GM18502 (cell line): ENCODE measurements at regions not wholly inside any gene's neighbourhood (a gene's known extent, or its start where the extent isn't known, plus 50 kb on each side); places are given as distances from the start of the nearest gene placed in this dataset.

Experiments
- ATAC-seq: cut with Tn5 transposase; IDR thresholded peaks from one replicate; pipeline ENCODE4 v1.9.1; 2021; ENCODE audit warnings: mild to moderate bottlenecking; ENCODE audit not compliant: unreplicated experiment, poor library complexity

DNA sequence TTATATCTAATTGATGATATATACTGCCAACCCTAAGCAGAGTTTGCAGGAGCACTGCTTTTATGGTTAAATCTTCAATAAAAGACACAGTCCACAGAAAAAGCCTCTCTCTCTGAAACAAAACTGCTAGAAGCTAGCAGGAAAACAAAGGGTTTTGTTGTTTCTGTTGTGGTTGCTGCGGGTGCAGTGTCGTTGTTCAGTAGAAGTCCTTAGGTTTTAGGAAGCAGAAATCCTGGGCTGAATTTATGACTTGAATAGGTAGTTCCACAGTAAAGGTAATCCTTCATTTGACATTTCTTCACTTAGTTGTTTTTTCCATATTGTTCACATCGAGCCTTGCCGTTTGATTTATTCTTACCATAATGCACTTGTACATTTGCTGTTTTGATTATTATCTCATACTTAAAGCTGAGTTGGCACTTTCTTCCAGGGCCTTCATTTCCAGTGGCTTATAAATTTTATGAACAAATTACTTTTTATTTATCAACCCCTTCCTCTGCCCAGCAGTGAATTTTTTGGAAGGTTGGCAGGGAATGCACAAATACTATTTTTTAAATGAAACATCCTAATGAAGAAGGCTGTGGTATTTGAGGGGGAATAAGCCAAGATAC is 209.6 kb upstream of the SLC30A5 start:
- no peak for ATAC-seq

DNA sequence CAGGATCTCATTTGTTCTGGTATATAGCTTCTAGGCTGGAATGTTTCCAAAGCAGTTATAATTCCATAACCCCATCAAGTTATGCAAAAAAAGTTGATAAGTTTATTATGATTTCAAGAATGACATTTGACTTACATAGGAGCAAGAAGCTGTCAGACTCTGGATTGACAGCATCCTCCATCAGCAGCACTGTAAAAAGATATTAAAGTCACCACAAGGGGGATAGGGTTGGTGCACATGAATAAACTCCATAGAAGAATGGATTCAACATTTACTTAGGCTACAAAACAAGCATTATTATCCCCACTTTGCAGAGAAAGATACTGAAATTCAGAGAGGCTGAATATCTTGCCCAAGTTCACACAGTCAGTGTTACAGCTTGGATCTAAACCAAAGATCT is 208.9 kb upstream of the SLC30A5 start:
- no peak for ATAC-seq

DNA sequence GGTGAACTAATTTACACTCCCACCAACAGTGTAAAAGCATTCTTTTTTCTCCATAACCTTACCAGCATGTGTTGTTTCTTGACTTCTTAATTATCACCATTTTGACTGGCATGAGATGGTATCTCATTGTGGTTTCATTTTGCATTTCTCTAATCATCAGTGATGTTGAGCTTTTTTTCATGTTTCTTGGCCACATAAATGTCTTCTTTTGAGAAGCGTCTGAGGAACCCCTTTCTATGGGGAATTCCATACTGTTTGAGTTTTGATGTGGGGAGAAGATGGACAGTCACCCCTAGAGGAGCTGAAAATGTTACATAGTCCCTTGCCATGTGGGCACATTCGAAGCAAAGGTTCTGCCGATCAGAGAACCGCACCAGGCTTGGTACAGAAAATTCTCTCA is 207.0 kb upstream of the SLC30A5 start:
- no peak for ATAC-seq

DNA sequence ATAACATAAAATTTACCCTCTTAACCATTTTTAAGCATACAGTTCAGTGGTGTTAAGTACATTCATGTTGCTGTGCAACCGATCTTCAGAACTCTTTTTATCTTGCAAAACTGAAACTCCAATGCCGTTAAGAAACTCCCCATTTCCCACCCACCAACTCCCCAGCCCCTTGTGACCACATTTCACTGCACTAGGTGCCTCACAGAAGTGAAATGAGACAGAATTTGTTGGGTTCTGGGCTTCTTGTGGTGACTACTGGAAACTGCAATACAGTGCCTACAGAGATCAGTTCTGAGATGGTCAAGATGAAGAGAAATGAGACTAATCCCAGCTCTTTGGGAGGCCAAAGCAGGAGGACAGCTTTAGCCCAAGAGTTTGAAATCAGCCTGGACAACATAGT is 202.1 kb upstream of the SLC30A5 start:
- ATAC-seq: peak; percentile 61

DNA sequence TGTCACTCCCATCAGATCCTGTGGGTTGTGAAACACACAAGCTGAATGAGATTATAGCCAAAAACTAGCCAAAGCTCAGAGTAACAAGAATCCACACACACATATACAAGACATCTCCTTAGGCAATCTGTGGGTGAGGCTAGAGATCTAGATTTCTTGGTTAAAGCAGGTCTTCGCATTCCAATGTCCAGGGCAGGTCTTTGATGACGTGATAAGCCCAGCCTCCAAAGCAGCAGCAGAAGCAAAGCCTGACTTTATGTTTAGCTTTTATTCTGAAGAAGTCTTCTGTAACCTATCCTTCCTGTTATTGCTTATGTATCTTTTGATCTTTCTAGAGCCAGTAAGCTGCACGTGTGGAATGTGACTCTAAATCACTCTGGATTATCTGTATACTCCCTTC is 199.1 kb upstream of the SLC30A5 start:
- ATAC-seq: no peak

DNA sequence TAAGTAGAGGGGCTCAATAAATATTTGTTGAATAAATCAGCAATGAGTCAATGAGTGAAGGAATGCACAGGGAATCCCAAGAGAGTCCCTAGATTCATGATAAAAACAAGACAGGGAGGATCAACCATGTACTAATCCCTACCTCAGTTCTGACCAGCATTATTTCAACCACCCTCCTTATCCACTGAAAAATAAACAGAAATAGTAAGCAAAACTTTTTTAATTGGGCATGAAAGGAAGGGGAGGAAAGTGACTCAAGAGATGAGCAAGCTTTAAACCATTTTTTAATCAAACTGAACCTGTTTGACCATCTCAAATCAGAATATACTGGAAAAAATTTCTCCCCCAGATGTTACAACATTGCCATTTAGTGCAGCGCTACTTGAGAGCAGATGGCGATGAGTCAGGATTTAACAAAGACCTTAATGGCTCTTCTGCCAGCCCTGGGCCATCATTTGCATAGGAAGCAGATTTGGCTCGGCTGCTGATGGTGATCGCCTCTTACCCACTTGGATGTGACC is 194.8 kb upstream of the SLC30A5 start:
- no peak for ATAC-seq

DNA sequence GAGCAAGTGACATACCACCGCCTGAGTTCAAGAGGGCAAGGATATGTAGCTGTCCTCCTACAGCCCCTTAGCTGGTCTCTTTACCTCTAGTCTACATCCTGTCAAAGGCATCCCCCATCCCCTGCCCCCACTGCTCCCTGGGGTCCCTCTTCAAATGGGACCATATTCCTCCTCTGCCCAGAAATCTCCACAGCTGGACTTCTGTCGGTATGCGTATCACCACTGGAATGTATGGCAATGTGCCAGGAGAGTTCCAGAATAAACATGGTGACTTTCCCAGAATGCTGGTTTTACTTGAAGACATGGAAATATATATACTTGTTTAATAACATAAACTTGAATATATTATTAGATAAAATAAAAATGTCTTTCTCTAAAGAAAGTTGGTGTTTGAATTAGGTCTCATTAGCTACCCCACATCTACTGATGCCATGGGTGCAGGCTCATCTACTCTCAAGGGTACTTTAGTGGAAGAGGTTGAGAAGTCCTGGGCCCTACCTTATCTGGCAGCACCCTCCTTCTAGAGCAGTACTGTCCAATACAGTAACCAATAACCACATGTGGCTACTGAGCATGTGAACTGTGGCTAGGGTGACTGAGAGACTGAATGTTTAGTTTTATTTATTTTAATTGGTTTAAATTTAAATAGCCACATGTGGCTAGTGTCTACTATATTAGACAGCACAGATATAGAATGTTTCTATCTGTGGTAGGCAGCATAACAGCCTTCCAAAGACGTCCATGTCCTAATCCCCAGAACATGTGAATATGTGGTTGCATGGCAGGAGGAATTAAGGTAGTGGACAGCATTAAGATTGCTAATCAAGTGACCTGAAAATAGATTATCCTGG is 181.7 kb upstream of the SLC30A5 start:
- no peak for ATAC-seq

DNA sequence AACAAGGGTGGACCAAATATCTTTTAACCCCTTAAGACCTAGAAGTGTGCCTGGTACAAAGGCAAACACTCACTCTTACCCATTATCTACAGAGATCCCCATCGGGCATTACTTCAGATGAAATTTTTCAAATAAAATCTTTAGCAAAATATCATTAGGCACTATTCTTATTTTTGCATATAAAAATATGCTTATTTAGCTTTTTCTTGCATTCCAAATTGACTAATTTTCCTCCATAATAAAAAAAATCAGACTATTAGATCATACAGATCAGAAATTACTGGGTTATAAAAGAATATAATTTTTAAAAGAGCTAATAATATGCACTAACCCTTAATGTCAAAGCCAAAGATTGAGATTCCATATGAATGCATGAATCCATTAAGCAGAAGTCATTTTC is 178.7 kb upstream of the SLC30A5 start:
- ATAC-seq: no peak

DNA sequence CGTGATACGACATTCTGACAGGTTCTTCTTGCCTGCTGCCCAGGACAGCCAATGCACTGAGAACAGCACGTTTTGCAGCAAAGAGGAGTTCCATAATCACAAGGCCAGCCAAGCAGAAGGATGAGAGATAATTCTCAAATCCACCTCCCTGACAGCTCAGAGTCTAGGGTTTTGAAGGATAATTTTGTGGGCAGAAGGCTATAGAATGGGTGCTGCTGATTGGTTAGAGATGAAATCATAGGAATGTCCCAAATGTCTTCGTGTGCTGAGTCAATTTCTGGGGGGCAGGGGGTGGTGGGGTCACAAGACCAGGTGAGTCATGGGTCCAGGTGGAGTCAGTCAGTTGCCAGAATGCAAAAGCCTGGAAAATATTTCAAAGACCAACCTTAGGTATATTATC is 175.5 kb upstream of the SLC30A5 start:
- ATAC-seq: no peak

DNA sequence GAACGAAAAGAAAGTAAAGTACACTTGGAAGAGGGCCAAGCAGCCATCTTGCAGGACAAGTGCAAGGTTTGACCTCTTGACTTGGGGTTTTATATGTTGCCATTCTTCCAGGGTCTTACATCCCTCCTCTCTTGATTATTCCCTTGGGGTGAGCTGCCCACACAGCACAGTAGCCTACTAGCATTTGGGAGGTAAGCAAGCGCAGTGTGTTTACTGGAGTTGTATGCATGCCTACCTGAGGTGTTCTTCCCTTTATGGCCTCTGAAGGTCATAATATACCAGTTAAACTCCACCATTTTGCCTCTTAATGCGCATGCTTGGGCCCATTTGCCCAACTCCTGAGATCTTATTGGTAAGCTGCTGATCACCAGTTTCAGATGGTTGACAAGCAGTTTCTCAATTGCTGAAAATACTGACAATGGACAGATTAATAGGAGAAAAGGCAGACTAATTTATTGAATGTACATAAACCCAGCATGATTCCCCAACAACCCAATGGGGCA is 173.8 kb upstream of the SLC30A5 start:
- no peak for ATAC-seq

DNA sequence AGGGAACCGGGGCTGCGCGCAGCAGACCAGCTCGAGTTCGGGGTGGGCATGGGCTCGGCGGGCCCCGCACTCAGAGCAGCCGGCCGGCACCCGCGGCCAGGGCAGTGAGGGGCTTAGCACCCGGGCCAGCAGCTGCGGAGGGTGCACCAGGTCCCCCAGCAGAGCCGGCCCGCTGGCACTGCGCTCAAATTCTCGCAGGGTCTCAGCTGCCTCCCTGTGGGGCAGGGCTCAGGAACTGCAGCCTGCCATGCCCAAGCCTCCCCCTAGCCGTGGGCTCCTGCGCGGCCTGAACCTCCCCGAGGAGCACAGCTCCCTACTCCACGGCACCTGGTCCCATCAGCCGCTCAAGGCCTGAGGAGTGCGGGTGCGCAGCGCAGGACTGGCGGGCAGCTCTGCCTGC is 172.9 kb upstream of the SLC30A5 start:
- no peak for ATAC-seq

DNA sequence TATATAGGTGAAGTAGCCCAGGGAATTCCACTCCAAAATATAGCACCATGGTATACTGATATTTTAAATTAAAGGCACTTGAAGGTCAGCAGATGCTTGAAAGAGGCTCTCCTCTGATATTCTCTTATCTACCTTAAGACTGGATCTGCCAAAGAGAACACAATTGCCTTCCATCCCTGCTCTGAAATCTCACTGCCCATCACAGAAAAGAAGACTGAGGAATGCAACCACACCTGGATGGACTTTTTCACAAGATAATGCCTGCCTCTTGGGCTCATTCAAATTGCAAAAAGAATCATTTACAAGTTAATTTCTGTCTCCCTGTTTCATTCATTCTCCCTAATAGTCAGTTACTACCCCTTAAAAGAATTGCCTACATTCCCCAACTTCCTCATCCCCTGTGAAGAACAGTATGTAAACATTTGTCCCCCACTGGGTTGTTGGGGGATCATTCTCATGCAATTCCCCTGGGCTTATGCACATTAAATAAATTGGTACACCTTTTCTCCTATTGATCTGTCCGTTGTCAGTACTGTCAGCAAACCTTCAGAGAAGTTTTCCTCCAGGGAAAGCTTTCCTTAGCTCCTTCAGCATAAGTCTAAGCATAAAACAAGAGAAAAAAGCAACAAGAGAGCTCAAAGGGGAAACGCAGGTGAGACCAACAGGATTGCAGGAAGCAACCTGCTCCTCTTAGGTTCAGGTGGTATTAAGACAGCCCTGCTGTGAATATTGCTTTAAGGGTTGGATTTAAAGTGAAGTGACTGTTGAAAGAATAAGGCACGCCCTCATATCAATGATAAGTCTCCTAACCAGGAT is 171.4 kb upstream of the SLC30A5 start:
- ATAC-seq: no peak

DNA sequence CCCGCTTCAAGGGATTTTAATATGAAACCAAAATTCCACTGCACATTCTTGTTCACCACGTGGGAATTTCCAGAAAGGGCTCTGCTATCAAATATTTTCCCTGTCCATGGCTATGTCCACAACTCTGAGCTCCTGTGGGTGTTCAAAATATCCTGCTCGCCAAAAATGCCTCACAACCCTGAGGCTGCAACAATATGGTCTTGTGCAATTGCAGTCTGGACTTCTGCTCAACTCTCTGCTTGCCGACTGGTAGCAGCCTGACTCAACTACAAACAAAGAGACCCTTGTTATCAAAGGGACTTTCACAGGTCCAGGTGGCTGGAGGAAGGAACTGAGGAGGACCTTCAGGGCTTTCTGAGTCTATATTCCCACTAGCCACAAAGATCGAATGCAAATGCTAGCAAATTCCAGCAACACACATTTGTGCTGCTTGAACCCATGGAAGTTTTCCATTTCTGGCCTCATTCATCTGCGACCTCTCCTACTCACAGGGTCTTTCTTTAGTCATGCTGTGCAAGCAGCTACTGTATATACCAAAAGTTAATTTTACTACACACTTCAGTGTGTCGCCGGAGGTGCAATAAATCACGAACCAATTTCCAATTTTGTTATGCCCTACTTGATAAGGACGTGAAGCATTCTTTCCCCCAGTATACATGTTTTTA is 169.2 kb upstream of the SLC30A5 start:
- ATAC-seq: no peak

DNA sequence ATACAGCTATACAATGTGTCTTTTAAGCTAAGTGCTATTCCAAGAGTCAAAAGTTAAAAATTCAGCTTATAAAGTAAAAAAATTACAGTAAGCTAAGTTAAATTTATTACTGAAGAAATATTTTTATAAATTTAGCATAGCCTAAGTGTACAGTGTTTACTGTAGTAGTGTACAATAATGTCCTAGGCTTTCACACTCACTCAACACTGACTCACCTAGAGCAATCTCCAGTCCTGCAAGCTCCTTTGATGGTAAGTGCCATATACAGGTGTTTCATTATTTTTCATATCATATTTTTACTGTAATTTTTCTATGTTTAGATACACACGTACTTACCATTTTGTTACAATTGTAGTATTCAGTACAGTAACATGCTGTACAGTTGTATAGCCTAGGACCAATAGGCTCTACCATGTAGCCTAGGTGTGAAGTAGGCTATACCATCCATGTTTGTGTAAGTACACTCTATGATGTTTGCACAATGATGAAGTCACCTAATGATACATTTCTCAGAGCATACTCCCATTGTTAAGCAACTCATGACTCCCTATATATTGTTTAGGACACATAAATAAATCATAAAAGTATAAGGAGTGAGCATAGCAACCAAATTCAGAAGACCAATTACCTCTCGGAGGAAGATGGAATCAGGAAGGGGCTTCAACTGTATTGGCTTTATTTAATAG is 165.1 kb upstream of the SLC30A5 start:
- ATAC-seq: no peak

DNA sequence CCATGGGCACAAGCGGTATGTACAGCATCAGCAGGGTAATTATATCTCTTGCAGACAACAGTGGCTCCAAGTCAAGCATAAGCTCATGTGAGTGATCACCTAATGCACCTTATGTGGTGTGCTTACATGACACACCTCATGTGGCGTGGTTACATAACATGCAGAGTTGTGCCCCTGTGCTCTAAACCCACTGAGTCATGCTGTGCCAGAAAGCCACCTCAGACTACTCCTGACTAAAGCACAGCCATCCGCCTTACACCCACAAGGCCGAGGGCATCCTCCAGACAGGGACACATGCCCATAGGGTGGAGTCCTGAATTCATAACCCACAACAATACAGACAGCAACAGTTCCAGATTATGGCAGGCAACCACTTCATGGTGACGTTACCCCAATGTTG is 163.7 kb upstream of the SLC30A5 start:
- ATAC-seq: no peak

DNA sequence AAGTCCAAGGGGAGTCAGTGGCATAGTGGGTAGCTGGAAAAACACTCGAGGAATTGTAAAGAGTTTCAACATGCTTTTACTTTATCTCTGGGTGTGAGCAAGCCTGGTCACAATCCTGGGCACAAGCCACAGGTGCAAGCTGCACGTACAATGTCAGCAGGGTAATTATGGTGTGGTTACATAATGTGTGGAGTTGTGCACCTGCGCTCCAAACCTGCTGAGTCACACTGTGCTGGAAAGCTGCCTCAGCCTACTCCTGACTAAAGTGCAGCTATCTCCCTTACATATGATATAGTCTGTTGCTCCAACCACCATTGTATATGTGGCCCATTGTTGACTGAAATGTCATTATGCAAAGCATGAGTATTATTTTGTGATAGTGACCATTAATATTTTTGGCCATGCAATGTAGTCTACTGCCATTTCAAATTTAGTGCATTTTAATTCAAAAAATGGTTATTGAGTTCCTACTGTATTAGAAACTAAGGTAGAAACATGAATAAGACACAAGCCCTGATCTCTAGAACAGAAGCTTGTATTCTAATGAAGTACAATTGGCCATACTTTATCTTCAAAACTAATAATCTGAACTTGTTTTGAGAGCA is 160.9 kb upstream of the SLC30A5 start:
- no peak for ATAC-seq

DNA sequence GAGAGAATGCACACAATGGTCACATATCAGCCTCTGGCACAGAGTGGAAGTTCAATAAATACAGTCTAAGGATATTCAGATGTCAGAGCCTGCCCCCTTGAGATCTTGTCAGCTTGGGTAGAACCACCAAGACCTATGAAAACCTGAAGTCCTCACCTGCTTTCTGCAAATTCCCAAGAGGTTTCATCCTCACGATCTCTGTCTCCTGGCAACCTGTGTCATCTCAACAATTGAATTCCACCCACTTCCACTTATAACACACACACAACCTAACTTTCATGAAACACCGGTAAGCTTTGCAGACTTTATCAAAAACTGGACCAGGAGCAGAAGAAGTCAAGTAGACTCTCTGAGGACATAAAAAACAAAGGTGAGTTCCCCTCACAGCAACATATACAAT is 151.6 kb upstream of the SLC30A5 start:
- ATAC-seq: no peak

DNA sequence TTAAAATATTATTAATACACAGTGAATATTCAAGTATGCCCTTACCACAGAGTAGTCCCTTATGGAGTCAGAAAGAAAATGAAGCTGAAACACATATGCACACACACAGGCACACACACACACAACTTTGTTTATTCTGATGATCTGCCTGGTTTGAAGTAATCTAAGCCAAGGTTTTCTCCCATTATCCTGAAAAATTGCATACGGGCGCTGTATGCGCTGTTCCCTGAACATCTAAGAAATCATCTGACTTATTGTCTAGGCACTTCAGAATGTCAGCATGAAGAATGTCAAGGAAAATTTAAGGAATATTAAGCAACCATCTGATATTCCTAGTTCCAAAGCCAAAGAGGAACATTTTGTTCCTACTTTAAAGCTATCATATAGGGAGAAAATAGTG is 147.1 kb upstream of the SLC30A5 start:
- ATAC-seq: no peak

DNA sequence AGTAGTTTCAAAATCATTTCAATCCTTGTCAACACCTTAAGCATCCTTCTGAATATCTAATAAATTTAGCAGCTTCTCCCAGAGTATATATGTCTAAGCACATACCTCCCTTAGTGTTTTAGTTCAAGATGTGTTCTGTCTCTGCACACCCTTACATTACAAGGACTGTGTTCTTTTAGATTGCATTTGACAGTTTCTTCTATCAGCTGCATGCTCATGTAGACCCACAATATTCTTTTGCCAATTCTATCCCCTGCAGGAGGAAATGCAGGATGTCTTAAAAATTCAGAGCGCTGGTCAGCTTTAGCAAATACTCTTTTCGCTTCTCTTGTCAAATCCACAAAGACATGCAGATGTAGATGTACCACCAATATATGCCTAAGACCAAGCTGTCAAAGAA is 145.8 kb upstream of the SLC30A5 start:
- no peak for ATAC-seq
